MCF 10A (cell line): ENCODE measurements at regions not wholly inside any gene's neighbourhood (a gene's known extent, or its start where the extent isn't known, plus 50 kb on each side); places are given as distances from the start of the nearest gene placed in this dataset.

Source experiments
- BruUV-seq: library from RNA; stranded (reverse); fragments of 400-500 nt; replicated peaks from 2 replicates; lab custom pipeline; 2021; lab: Mats Ljungman, UMichigan
- CTCF ChIA-PET: fragments of 300-600 bp; sonication (Branson Sonifier 250); formaldehyde crosslinking; extraction: SDS; loops from one replicate; lab custom pipeline; 2021; ENCODE audit warnings: antibody characterized with exemption, inconsistent platforms; lab: Yijun Ruan, JAX
- POLR2A ChIA-PET: fragments of 300-600, 350-650 bp; sonication (Branson Sonifier 250); formaldehyde crosslinking; extraction: SDS; loops from one replicate; lab custom pipeline; 2020; ENCODE audit warnings: antibody characterized with exemption, inconsistent platforms; lab: Yijun Ruan, JAX
- DNase-seq: peaks from one replicate; pipeline ENCODE4 v3.0.0-alpha.2; 2018; ENCODE audit not compliant: unreplicated experiment
- H3K27ac Mint-ChIP-seq: one replicate; pipeline ENCODE4 v1.8.0; 2022; ENCODE audit warnings: mild to moderate bottlenecking, low read depth, mixed read lengths; ENCODE audit not compliant: unreplicated experiment
- H3K27me3 Mint-ChIP-seq: one replicate; pipeline ENCODE4 v1.8.0; 2022; ENCODE audit warnings: mixed read lengths; ENCODE audit not compliant: insufficient read depth, unreplicated experiment
- H3K36me3 Mint-ChIP-seq: one replicate; pipeline ENCODE4 v1.8.0; 2022; ENCODE audit warnings: mild to moderate bottlenecking, moderate library complexity, mixed read lengths; ENCODE audit not compliant: insufficient read depth, unreplicated experiment
- H3K4me1 Mint-ChIP-seq: one replicate; pipeline ENCODE4 v1.8.0; 2022; ENCODE audit warnings: mixed read lengths; ENCODE audit not compliant: insufficient read depth, unreplicated experiment
- H3K4me3 Mint-ChIP-seq: one replicate; pipeline ENCODE4 v1.8.0; 2022; ENCODE audit warnings: mild to moderate bottlenecking, moderate library complexity, mixed read lengths; ENCODE audit not compliant: unreplicated experiment
- H3K9me3 Mint-ChIP-seq: one replicate; pipeline ENCODE4 v1.8.0; 2022; ENCODE audit warnings: mixed read lengths; ENCODE audit not compliant: unreplicated experiment
- CTCF ChIP-seq: fragments of 200-600 bp; IDR thresholded peaks from one replicate; pipeline ENCODE4 v1.8.0; 2022; ENCODE audit warnings: antibody characterized with exemption, mild to moderate bottlenecking; ENCODE audit not compliant: unreplicated experiment
- intact Hi-C: fragments of 100-400 bp; cut with micrococcal nuclease; formaldehyde crosslinking; loops from 2 replicates; pipeline ENCODE4 v1.14.1; 2022

DNA sequence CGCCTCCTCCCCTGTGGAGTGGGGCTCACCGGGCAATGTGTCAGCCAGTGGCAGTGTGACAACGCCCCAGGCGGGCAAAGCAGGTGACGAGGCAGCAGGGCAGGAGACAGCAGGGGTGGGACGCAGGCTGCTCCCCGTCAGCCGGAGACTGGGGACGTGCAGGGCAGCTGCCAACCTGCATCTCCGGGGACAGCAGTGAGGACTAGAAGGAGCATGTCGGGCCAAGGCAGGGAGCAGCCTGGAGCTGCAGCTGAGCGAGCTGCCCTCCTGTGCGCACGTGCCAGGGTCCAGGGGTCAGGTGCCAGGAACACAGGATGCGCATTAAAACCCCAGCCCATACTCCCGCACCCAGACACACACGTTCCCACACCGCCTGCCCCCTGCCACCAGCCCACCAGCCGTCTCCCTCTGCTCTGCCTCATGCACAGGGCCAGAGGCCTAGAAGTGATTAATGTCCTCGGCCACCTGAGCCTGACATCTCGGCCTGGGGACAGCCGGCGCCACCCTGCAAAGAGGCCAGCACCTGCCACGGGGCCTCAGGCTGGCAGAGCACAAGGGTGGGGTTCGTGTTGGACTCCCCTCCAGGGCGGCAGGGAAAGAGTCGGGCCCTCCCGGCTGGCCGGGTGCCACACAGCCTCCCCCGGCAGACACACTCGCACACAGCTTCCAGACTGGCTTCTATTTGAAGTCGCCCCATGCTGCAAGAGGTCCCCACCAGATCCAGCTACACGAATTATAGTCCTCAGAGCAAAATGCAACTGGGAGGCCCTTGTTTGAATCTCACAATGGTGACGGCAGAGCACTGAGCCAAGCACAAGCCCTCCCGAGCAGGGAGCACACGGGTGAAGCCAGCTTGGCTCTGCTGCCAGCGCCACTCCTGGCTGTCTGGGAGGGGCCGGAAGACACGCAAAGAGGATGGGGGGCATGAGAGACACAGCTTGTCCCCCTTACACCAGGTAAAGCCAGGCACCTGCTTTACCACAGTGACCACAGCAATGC is 90.4 kb downstream of the RBFOX3 start:
- peaks cover 7% of the 10 kb centered on the region for H3K4me1 Mint-ChIP-seq
- H3K9me3 Mint-ChIP-seq = no peaks in the 10 kb centered on the region
- peaks cover 20% of the 10 kb centered on the region for H3K27me3 Mint-ChIP-seq
- DNase-seq = no peak
- no TSS peak for BruUV-seq
- CTCF ChIA-PET = no interaction called here
- no peaks in the 10 kb centered on the region for H3K36me3 Mint-ChIP-seq
- TF ChIP-seq CTCF = no peak
- intact Hi-C loops = no loop called here
- no peak overlapping the region for H3K27ac Mint-ChIP-seq
- no peak overlapping the region for H3K4me3 Mint-ChIP-seq
- POLR2A ChIA-PET = no interaction called here

GRCh38 chr17:79519601-79520000 is 91.2 kb downstream of the RBFOX3 start:
- TF ChIP-seq CTCF = no peak
- H3K4me1 Mint-ChIP-seq = peaks cover 8% of the 10 kb centered on the region
- ChIA-PET CTCF (interaction anchor here (0.6 kb wide), 1 partner anchor 57 kb away, joined by 3 read pairs; no protein-coding TSS in a partner anchor), POLR2A (no interaction called here)
- H3K27me3 Mint-ChIP-seq = peaks cover 28% of the 10 kb centered on the region
- no peak overlapping the region for H3K27ac Mint-ChIP-seq
- H3K4me3 Mint-ChIP-seq = no peak overlapping the region
- no peak for DNase-seq
- no TSS peak for BruUV-seq
- intact Hi-C loops = no loop called here
- H3K9me3 Mint-ChIP-seq = no peaks in the 10 kb centered on the region
- H3K36me3 Mint-ChIP-seq = no peaks in the 10 kb centered on the region

- TF ChIP-seq CTCF = no peak
- Mint-ChIP-seq H3K27me3 (peaks cover 28% of the 10 kb centered on the region), H3K4me1 (peaks cover 8% of the 10 kb centered on the region), H3K36me3 (no peaks in the 10 kb centered on the region), H3K4me3 (no peak overlapping the region), H3K9me3 (no peaks in the 10 kb centered on the region), H3K27ac (no peak overlapping the region)
- ChIA-PET CTCF (interaction anchor here (0.6 kb wide), 1 partner anchor 57 kb away, joined by 3 read pairs; no protein-coding TSS in a partner anchor), POLR2A (no interaction called here)
- no TSS peak for BruUV-seq
- intact Hi-C loops = no loop called here
- DNase-seq = no peak
Observed at GRCh38 chr17:79518585-79519523, 92.0 kb downstream of the RBFOX3 start.
